ENCODE measurements at regions not wholly inside any gene's neighbourhood (a gene's known extent, or its start where the extent isn't known, plus 50 kb on each side); places are given as distances from the start of the nearest gene placed in this dataset.

DNA sequence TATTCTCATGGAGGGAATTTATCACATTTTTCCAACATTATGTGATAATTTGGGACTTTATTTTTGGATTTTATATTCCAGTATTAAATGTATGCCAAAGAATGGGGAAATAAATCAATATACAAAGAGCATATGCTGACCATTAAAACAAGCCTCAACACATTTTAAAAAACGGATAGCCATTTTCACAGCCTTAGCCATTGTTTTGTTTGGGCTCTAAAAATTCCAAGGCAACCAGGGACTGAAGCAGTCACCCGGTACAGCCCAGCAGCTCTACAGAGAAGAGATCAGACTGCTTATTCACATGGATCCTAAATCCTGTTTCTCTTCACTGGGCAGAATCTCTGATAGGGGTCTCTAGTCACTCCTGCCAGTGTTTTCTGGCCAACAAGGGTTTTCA, 150.2 kb upstream of the OGFRL1 start:
- TF ChIP-seq, protein P1, sequence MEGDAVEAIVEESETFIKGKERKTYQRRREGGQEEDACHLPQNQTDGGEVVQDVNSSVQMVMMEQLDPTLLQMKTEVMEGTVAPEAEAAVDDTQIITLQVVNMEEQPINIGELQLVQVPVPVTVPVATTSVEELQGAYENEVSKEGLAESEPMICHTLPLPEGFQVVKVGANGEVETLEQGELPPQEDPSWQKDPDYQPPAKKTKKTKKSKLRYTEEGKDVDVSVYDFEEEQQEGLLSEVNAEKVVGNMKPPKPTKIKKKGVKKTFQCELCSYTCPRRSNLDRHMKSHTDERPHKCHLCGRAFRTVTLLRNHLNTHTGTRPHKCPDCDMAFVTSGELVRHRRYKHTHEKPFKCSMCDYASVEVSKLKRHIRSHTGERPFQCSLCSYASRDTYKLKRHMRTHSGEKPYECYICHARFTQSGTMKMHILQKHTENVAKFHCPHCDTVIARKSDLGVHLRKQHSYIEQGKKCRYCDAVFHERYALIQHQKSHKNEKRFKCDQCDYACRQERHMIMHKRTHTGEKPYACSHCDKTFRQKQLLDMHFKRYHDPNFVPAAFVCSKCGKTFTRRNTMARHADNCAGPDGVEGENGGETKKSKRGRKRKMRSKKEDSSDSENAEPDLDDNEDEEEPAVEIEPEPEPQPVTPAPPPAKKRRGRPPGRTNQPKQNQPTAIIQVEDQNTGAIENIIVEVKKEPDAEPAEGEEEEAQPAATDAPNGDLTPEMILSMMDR (IDR thresholded peaks at IDR 0.05), result no peak
- TF ChIP-seq POLR2A (IDR thresholded peaks at IDR 0.05), result no peak

Data from uterus (tissue), 2 donors.